Skin of body (tissue), 1 donor: ENCODE measurements at regions not wholly inside any gene's neighbourhood (a gene's known extent, or its start where the extent isn't known, plus 50 kb on each side); places are given as distances from the start of the nearest gene placed in this dataset.
A peak's percentile ranks its signal among the peaks of the same experiment; 100 is the strongest.

Experiments
- DNase-seq: peaks from one replicate; lab custom pipeline; 2025; lab: John Stamatoyannopoulos, UW

DNA sequence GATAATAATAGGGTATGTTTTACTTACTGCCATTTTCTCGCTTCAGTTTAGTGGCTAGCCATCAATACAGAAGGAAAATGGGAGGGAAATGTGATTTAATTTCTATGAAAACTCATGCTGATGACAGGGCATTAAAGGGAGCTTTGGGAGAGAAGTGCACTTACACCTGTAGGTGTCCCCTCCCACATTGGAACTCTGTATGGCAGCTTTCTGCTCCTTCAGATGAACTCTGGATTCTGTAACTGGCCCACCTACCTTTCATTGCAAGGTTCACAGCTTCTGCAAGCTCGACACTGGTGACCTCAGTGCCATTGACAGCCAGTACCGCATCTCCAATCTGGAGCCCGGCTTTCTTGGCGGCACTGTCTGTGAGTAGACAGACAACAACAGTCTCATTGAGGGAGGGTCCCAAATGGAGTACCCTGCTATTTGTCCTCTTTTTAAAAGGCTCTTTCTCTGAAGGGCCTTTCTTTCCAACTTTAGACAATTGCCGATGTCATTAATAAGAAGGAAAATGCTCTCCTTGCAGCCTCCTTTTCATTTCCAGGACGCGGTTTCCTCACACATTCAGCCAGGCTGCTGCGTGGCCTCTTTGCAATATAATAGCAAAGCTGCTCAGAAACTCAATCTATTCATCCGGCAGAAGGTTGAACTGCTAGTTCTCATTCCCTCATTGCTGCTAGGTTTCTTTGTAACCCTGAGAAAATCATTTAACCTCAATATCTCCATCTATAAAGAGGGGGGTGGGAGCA, 63.6 kb downstream of the NUDT12 start:
- DNase-seq: no peak

DNA sequence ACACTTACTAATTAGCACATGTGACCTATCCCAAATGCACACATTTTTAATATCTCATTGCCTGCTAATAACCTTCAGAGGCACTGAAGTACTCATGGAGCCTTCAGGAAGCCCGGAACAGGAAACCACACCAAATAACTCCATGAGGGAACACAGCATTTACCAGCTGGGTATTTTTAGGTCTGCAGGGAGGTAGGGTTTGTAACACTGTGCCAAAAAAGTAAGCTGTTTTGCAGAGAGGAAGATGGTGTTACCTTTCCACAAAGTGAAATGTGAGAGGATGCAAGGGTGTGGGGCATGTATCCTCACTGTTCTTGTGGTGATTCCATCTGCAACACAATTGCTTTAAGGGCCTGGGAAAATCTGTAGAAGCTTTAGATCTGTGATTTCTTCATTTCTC, 64.4 kb downstream of the NUDT12 start:
- no peak for DNase-seq

DNA sequence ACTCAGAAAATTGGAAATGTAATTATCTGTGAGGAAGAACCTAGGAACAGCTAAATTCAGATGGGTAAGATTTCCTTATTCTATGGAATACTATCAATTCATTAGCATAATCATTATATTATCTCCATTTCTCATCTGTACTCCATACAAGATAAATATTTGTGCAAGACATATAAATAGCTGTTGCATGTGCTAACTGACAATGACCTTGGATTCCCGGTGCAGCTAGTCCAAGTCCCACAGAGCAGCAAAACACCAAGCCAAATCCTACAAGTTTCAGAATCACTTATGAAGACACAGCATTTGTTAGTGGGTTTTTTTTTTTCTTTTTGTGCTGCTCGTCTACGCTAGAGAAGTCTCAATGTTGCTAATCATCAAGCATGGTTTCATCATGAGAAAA, 64.8 kb downstream of the NUDT12 start:
- DNase-seq: no peak

DNA sequence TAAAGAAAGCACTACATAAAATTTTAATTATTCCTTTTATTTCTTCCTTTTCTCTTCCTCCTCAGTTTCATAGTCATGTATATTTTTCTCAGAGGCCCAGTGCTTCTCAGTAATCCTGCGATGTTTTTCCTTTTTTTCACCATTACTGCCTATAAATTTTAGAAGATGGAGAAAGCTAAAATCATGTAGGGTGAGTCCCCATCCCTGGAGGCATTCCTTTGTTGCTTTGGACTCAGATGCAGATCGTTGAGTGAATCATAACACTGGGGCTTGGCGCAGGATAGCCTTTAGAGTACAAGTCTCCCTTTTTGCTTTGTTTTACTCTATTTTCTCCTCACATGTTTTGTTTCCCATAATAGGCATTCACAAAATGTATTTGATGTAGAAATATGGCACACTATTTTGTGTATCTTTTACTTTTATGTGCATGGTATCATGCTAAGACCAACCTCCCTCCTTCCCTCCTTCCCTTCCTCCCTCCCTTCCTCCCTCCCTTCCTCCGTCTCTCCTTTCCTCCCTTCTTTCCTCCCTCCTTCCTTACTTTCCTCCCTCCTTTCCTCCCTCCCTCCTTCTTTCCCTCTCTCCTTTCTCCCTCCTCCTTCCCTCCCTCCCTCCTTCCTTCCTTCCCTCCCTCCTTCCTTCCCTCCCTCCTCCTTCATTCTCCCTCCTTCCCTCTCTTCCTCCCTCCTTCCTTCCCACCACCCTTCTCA, 72.4 kb downstream of the NUDT12 start:
- DNase-seq: no peak

DNA sequence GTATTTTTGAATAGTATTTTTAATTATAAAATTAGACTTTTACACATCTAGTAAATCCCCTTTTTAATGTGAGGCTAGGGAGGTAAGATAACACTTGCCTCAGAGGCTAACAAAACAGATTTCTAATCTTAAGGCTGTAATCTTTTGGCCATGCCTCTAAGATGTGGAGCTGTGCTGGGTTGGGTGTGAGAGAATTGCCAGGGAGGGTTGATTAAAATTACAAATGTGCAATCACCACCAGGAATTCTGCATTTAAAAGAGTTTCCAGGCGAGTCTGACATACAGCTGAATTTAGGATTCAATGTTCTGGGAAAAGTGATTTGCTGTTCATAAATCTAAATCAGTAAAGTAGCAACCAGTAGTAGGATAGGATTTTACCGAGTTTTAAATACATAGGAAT, 73.3 kb downstream of the NUDT12 start:
- no peak for DNase-seq

DNA sequence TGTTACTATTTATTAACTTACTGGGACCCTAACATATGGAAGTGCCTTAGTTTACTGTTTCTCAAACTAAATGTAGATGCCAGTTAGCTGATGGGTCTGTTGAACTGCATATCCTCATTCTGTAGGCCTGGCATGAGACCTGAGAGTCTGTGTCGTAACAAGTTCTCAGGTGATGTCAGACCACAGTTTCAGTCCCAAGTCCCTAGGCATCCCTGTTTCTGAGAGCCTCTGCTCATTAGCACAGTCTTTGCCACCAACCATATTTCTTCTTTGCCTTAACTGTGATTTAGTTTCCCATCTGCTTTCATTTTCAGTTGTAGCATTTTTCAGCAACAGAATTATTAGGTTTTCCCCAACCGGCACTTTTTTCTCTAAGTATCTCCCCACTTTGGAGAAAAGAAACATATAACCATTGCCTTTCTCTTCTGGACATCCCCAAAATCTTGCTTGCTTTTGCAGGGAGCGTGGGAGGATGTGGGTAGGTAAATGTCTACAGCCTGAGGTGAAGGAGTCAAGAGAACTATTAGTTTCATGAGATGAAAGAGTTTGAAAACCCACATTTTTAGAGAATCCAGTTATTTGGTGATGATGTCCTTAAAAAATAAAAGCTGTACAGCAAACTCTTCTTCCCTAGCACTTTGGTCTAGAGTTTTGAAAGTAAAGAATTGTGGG, 74.6 kb downstream of the NUDT12 start:
- no peak for DNase-seq

DNA sequence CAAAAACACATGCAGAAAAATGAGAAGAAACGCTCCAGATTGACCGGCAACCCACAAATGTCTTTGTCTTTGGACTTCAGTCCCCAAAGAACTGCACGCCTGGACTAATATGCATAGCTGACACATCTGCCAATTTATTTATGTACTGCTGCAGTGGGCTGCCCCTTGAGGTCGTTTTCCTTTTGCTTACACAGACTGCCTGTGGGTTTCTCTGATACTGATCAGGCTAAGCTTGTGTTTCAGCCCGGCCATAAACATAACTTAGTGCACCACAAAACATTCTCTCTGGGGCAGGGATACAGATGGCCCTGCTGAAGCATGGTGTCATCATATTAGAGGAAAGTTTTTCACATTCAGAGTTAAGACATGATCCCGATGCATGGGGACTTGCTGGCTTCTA, 75.4 kb downstream of the NUDT12 start:
- peak; percentile 5 for DNase-seq

DNA sequence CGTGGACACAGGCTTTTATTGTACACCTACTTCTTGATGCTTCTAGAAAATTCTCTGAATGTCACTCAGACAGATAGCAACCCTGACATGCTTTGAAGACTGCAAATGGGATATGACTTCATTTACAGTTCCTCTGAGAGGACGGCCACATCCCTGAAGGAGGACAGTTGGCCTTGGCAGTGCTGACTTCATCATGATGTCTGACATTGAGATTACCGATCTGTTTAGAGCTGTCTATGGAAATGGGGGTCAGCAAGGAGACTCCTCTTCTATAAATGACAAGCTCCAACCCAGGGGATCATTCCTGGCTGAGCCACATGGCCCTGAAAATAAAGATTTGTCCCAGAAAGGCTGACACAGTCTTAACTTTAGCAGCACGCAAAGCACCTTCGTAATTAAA, 75.8 kb downstream of the NUDT12 start:
- DNase-seq: no peak

DNA sequence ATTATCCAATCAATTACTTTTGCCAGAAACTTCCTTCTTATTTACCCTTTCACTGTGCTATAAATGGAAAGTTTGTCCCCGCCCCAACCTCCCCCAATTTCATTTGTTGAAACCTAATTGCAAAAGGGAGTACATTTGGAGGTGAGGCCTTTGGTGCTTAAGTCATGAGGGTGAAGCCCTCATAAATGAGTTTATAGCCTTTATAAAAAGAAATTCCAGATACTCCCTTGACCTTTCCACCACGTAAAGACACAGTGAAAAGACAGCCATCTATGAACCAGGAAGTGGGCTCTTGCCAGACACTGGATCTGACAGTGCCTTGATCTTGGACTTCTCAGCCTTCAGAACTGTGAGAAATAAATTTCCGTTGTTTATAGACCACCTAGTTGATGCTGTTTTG, 82.3 kb downstream of the NUDT12 start:
- no peak for DNase-seq

DNA sequence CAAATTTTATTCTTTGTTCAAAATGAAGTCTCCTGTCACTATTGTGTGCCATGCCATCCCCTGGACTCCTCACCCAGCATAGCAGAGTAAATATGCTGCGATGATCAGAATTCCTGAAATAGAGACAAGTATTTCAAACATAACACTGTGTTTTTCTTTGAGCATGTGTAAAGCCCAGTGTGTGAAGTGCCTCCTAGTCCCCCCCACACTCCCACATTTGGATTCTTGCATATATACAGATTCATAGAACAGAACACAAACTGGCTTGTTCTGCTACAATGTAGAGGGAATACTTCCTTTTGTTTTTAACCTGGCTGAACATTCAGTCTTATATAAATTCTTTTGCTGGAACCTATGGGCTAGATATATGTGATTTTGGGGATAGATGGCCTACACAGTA, 84.9 kb downstream of the NUDT12 start:
- DNase-seq: no peak

DNA sequence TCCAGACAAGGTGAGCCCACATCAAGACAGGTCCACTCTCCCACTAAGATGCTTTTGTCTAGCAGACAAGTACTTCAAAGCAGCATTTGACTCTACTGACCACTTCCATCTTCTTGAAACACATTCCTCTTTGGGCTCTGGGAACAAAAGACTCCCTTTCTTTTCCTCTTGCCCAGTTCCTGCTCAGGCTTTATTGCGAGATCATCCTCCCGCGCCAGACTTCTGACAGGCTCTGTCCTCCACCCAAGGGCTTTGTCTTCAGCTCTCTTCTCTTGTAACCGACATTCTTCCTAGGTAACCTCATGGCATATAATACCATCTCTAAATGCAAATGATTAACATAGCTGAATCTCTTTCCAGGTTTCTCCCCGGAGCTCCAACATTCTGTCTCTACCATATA, 85.8 kb downstream of the NUDT12 start:
- DNase-seq: no peak

DNA sequence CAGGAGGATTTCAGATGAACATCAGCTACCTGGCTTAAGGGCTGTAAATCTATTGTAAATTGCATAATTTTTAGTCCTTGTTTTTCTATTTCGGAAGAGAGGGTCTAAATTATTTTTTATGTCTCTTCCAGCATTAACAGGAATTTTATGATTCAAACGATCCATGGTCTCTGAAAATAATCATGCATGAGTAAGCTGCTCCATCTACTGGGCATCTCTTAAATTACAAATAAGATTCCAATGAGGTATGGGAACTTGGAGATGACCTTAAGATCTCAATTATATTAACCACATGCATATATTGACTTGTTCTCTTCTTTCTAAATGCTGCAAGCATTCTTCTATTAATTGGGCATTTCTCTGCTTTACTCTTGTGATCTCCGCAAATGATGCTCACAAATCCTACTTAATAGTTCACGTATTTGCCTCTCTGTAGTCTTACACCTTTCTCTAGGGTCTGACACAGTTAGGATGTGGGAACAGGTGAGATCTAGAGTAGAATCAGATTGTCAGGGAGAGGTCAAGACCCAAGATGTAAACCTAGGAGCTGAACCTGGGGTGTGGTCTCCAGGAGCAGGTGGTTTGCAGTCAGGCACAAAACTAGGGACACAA, 86.9 kb downstream of the NUDT12 start:
- DNase-seq: peak; percentile 50

DNA sequence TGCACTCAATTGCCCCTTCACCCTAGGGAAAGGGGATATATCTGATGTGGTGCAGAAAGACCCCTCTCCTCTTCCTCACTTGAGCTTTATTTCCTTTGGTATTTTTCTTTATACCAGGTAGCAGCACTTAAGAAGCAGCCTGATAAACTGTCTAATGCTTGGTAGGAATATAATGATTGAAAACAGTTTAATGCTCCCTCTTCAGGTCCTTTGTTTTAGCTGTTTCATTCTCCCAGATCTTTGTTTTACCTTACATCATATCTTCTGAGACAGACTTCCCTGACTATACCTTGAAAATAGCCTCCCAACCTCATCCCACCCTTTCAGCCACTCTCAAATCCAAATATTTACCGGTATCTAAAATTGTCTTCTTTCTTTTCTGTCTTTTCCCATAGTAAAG, 87.9 kb downstream of the NUDT12 start:
- no peak for DNase-seq

DNA sequence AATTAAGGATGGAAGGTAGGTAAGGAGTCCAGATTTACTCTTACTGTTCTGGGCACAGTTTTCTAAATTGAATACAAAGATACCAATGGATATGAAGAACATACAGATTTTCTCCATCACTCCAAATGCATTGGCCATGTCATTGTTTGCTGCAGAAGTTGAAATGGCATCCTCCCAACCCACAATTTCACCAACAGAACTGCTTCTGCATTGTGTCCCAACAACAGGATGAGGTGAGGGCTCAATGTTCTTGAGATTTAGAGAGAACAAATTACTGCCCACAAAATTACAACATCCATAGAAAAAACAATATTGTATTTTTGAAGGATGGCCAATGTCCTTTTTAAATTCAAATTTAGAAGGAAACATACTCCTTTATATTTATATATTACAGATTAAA, 88.9 kb downstream of the NUDT12 start:
- no peak for DNase-seq

DNA sequence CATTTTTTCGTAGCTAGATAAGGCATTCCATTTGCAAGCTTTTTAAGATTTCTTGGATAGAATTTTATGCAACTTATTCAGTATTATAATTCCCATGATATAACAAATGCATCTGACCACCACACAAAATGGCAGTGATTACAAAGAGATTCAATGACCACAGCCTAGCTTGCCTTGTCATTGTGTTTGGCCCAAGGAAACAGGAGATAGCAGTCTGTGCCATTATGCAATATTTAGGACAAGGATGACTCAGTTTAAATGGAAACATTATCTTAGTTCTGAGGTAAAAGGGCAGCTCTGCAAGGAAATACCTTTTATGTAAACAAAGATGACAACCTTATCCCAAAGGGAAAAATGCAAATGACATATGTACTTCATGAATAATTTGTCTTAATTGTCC, 89.8 kb downstream of the NUDT12 start:
- DNase-seq: no peak

DNA sequence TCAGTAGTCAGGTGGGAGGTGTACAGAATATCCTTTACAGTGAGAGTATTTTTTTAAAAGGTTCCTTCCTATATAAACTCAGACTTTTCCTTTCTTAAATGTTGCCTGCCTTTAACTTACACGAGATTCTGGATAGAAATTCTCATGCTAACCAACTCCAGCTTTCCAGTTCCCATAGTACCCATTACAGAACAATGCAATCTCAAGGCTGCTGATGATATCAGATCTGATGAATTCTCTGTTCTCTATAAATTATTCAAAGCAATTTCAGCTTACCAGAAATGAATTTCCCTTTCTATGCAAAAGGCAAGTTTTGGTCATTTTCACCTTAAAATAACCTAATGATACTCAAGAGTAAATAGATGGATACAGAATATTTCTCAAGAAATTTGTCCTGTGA, 90.3 kb downstream of the NUDT12 start:
- no peak for DNase-seq

DNA sequence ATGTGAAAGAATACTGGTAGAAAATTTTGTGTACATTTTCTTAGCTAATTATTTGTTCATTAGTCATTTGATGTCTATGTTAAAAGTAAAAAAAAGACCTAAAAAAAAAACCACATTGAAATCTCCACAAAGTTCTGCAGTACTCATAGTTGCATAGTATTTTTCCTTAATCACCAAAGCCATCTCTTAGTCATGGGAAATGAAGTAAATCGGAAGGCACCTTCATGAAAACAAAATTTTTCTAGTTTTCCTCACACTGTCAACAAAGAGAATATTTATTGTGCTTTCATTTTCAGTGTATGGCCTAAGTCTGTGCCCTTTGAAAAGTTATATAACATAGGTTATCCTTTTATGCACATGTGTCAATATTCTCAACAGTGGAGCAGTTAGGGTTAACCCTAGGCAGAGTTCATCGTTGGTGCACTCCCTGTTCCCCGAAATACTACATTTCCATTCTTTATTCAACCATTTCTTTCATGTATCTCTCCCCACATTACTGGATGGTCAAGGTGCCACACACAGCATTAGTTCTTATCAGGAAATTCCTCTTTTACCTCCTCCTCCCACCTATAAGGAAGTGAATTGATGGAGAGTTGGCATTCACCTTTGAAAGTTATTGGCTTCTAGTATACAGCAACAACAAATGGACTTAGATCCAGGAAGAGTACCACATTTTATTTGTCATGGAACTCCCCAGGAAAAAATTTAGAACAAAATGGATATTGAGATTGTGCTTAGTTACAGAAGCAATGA, 93.1 kb downstream of the NUDT12 start:
- DNase-seq: no peak

DNA sequence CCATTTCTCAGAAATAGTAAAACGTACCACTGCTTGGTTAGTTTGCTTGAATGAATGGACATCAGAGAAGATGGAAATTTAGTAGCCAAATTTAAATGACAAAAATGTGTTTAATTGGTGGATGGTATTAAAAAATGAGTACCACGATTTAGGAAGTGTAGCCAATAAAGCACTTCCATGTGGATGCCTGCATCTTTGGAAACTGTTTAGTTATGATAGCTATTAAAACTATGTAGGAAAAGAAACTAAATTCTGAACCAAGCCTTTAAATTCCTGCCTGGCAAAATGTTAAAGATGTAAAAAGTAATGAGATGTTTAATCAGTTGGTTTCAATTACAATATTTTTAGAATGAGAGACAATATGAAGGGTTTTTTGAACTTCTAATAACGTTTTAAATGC, 94.8 kb downstream of the NUDT12 start:
- DNase-seq: no peak

DNA sequence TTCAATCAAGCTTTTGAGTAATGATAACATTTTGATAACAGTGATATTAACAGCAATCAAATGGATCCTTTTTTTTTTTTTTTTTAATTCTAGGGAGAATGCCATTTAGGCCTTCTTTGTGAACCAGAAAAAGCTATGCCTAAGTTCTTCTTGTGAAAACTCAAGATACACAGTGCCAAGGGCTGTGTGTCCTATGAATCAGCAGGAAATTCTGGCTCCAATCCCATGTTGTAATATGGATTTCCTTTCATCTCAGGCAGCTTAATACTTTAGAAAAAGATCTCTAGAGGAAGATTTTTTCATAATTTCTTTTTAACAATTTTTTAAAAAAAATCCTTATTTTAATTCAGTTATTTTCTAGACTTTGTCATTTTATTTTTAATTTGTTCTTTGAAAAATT, 96.1 kb downstream of the NUDT12 start:
- peak; percentile 0 for DNase-seq

DNA sequence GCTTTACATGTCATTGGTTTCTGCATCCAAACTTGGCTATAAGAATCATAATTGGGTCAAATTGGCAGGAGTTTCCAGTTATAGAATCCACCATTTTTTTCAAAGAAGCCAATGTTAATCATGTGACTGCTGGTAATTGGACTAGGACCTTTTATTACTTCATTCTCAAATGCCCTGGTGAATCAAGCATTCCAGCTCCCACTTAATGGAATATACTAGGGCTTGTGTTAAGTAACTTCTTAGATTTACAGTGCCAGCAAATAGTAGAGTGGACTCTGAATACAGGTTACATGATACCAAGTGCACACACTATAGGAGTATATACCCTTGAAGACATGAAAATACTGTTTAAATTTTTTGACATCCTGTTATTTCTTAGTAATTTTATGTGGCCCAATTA, 96.7 kb downstream of the NUDT12 start:
- DNase-seq: no peak

DNA sequence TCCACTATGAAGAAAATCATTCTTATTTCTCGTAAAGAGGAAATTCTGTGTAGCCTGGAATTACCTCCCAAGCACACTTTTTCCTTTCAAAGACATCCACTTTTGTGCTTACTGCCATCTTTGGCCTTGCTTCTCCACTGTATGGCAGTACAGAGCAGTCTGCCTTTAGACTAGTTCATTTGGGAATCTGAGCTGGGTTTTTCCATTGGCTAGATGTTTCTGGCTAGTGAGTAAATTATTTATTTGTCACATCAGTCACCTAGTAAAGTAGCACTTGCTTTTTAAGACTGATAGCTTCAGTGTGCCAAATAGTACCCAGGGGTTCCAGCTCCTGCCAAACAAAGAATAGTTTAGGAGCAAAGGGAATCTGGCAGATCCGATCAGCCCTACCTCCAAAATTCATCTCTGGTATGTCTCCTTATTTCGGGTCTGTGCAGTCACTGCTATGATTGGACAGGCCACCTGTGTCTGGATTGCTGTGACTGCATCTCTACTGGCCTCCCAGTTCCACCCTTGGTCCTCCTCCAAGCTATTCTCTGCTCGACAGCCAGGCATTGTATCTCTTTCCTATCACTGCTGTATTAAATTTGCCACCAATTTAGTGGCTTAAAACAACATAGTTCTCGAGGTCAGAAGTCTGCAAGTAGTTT, 97.6 kb downstream of the NUDT12 start:
- no peak for DNase-seq
